A549 (cell line): ENCODE measurements at regions not wholly inside any gene's neighbourhood (a gene's known extent, or its start where the extent isn't known, plus 50 kb on each side); places are given as distances from the start of the nearest gene placed in this dataset.
"Not testable (repeated sequence)": the region's sequence is repeated elsewhere in the genome, so short reads cannot be mapped to it uniquely, and the experiment has no call there.

Source experiments
- ATAC-seq, 2 experiments: fragments of 200-7000 bp in 1 of 2; fragments of >200 bp in 1 of 2; cut with Nextera tagmentation in 1 of 2; cut with Tn5 transposase in 1 of 2; 3 replicates each; pipeline versions ENCODE4 v1.8.0 to v1.9.1; 2018 to 2020; ENCODE audit warnings: mild to moderate bottlenecking in 1 of 2, moderate library complexity in 1 of 2
- CTCF ChIA-PET: fragments of 300-600 bp; sonication (Branson Sonifier 250); formaldehyde crosslinking; extraction: SDS; loops from one replicate; lab custom pipeline; 2021; ENCODE audit warnings: antibody characterized with exemption, inconsistent platforms; lab: Yijun Ruan, JAX
- POLR2A ChIA-PET: fragments of 350-600 bp; formaldehyde crosslinking; extraction: SDS; loops from one replicate; lab custom pipeline; 2021; ENCODE audit warnings: antibody characterized with exemption, inconsistent platforms; lab: Yijun Ruan, JAX
- DNase-seq, 2 experiments: peaks; one replicate each; pipeline versions ENCODE4 v3.0.0 to v3.0.0-alpha.2; 2011 to 2016; ENCODE audit warnings: low read depth in 1 of 2, low spot score in 1 of 2
- FAIRE-seq: peaks from 2 replicates; lab custom pipeline; 2011; peaks lifted over from hg19 to GRCh38; lab: Jason Lieb, UNC
- H3K27ac ChIP-seq, 2 experiments: fragments of >200 bp; sonication (Bioruptor Twin); formaldehyde crosslinking; 3 replicates each; pipeline ENCODE4 v1.5.1; 2016 to 2017
- H3K4me1 ChIP-seq: fragments of >200 bp; sonication (Bioruptor Twin); formaldehyde crosslinking; 3 replicates; pipeline ENCODE4 v1.6.1; 2016
- H3K4me2 ChIP-seq: fragments of >200 bp; sonication (Bioruptor Twin); formaldehyde crosslinking; 3 replicates; pipeline ENCODE4 v1.6.1; 2016
- H3K4me3 ChIP-seq: fragments of >200 bp; sonication (Bioruptor Twin); formaldehyde crosslinking; 3 replicates; pipeline ENCODE4 v1.5.1; 2016
- H3K9me3 ChIP-seq: fragments of >200 bp; sonication (Bioruptor Twin); formaldehyde crosslinking; 3 replicates; pipeline ENCODE4 v1.6.1; 2016
- WGBS: methylation state at CpG from one replicate; pipeline ENCODE4 v1.1.6; 2017; ENCODE audit errors: missing lambda C conversion rate; 5-methylcytosine and 5-hydroxymethylcytosine counted together

DNA sequence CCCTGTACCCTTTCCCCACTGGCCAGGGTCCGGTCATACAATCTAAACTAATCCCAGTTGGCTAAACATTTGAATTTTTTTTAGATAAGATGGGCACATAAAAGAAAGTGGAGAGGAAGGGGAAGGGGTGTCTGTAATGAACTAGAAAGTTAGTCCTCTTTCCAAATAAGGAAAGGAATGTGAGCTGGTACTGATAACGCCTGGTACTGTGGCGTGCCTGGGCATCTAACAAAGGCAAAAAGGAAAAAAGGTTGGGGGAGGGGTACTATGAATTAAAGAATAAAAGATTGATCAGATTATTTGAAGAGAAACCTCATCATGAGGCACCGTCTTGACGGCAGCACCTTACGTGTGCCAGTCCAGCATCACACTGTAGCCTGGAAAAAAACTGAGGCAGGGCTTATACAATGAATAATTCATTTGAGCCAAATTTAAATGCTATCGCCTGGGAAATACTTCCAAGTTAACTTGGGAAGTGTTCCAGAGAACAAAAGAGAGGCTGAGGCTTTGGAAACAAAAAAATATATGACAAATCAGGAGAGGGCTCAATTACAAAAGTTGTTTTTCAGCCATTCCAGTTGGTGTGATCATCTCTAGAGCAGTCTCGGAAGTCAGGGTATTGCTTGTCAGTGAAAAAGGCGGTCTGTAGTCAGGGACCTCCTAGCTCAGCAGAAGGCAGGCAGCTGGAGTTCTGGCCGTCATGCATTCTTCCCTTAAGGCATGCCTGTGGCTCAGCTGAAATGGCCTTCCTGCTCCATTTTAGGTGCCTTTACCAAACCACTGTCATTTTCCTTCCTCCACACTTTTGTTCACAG is 103.9 kb upstream of the MTLN start:
- H3K4me2 ChIP-seq, POLR2A ChIA-PET, ATAC-seq, H3K4me1 ChIP-seq, CTCF ChIA-PET, H3K9me3 ChIP-seq, H3K27ac ChIP-seq, H3K4me3 ChIP-seq, FAIRE-seq, DNase-seq: not testable (repeated sequence)
- WGBS, result no CpG with 5 or more reads among the region's 10 CpGs

DNA sequence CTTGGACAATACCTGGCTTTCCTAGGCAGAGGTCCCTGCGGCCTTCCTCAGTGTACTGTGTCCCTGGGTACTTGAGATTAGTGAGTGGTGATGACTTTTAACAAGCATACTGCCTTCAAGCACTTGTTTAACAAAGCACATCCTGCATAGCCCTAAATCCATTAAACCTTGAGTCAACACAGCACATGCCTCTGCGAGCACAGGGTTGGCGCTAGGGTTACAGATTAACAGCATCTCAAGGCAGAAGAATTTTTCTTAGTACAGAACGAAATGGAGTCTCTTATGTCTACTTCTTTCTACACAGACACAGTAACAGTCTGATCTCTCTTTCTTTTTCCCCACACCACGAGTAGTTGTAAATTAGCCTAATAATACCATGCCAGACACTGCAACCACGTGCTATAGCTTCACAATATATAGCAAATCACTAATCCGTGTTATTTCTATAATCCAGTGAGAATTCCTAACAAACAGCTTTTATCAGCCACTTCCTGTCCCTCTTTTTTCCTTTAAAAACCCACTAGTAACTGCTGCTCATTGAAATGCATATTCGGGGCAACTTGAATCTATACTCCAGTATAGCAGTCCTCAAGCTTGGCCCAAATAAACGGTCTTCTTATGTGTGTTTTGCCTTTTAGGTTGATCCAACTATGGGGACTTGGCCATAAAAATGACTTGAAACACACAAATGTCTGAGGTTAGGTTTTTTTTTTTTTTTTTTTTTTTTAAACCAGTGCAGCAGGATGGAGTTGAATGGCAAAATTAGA is 102.9 kb upstream of the MTLN start:
- WGBS, result no CpG with 5 or more reads among the region's 9 CpGs
- FAIRE-seq, H3K4me2 ChIP-seq, H3K4me1 ChIP-seq, DNase-seq, H3K9me3 ChIP-seq, CTCF ChIA-PET, H3K4me3 ChIP-seq, H3K27ac ChIP-seq, POLR2A ChIA-PET: not testable (repeated sequence)
- peak in 1 of 2 experiments; percentile 62; a peak in 3 of 6 replicates for ATAC-seq

DNA sequence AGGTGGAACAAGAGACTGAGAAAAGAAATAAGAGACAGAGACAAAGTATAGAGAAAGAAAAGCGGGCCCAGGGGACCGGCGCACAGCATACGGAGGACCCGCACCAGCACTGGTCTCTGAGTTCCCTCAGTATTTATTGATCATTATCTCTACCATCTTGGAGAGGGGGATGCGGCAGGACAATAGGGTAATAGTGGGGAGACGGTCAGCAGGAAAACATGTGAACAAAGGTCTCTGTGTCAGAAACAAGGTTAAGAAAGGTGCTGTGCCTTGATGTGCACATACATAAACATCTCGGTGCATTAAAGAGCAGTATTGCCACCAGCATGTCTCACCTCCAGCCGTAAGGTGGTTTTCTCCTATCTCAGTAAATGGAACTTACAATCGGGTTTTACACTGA is 102.1 kb upstream of the MTLN start:
- H3K4me2 ChIP-seq, H3K9me3 ChIP-seq, H3K4me1 ChIP-seq, DNase-seq, POLR2A ChIA-PET, CTCF ChIA-PET, FAIRE-seq, ATAC-seq, H3K4me3 ChIP-seq: not testable (repeated sequence)
- WGBS, result 73% methylated on average over 3 of the region's 10 CpGs
- H3K27ac ChIP-seq, result 0 out of 6 replicates have a peak overlapping the region, but pooled peaks of 1 of the 2 experiments have one; percentile 66

- FAIRE-seq, result not testable (repeated sequence)
Observed at GRCh38 chr2:110313032-110313431, 100.7 kb upstream of the MTLN start.

GRCh38 chr2:110311713-110312444 is 99.5 kb upstream of the MTLN start:
- DNase-seq, H3K27ac ChIP-seq, POLR2A ChIA-PET, H3K4me3 ChIP-seq, H3K4me2 ChIP-seq, CTCF ChIA-PET, FAIRE-seq, H3K4me1 ChIP-seq, H3K9me3 ChIP-seq: not testable (repeated sequence)
- WGBS, result 79% methylated on average over 5 of the region's 10 CpGs
- peak in 1 of 2 experiments; percentile 39; a peak in 2 of 6 replicates for ATAC-seq

More at GRCh38 chr2:110313032-110313431, 100.7 kb upstream of the MTLN start:
- H3K9me3 ChIP-seq, H3K4me2 ChIP-seq, H3K4me3 ChIP-seq, CTCF ChIA-PET, DNase-seq, H3K4me1 ChIP-seq, H3K27ac ChIP-seq, POLR2A ChIA-PET, ATAC-seq: not testable (repeated sequence)

GRCh38 chr2:110310988-110311475 is 98.7 kb upstream of the MTLN start:
- CTCF ChIA-PET, H3K4me3 ChIP-seq, H3K27ac ChIP-seq, H3K4me2 ChIP-seq, ATAC-seq, POLR2A ChIA-PET, DNase-seq, H3K4me1 ChIP-seq, H3K9me3 ChIP-seq, FAIRE-seq: not testable (repeated sequence)

DNA sequence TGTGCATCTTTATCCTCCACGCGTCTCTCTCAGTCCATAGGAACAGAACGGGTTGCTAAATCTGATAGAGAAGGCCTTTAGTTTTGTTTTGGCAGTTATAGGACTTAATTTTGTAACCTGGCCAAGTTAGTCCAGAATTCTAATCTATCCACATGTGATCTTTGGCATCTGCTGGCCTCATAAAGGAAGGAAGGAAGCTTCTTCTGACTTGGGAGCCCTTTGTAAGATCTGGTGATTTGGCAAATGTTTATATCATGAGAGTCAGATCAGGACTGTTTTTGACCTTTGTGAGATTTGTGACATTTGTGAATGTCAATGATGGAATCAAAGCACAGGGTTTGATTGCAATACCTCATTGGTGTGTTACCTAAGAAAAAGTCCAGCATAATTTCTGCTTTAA is 96.4 kb upstream of the MTLN start:
- ATAC-seq, H3K4me3 ChIP-seq, H3K4me1 ChIP-seq, H3K4me2 ChIP-seq, FAIRE-seq, POLR2A ChIA-PET, DNase-seq, H3K9me3 ChIP-seq, CTCF ChIA-PET, H3K27ac ChIP-seq: not testable (repeated sequence)
- 93% methylated on average over 3 of the region's 3 CpGs for WGBS

DNA sequence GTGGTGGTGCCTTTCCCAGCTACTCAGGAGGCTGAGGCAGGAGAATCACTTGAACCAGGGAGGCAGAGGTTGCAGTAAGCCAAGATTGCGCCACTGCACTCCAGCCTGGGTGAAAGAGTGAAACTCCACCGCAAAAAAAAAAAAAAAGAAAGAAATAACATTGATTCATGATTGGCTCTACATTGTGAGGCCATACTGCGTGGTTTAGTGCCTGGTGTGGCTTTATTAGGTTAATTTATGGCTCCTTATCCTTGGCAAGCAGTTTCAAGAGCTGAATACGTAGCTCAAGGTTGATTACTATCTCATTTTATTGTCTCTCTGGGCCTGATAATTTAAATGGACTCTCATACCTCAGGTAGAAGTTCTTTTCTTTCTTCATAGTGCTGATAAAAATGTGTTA is 80.5 kb upstream of the MTLN start:
- ATAC-seq, H3K4me1 ChIP-seq, H3K27ac ChIP-seq, DNase-seq, H3K9me3 ChIP-seq, CTCF ChIA-PET, H3K4me2 ChIP-seq, POLR2A ChIA-PET, H3K4me3 ChIP-seq, FAIRE-seq: not testable (repeated sequence)
- WGBS, result 79% methylated on average over 3 of the region's 4 CpGs

- 80% methylated on average over 6 of the region's 6 CpGs for WGBS
Observed at GRCh38 chr2:110291909-110292579, 79.7 kb upstream of the MTLN start.

GRCh38 chr2:110287817-110288216 is 75.5 kb upstream of the MTLN start:
- H3K27ac ChIP-seq, POLR2A ChIA-PET, DNase-seq, H3K4me2 ChIP-seq, H3K4me1 ChIP-seq, FAIRE-seq, CTCF ChIA-PET, H3K9me3 ChIP-seq, H3K4me3 ChIP-seq: not testable (repeated sequence)
- ATAC-seq, result peak in 1 of 2 experiments; percentile 11; a peak in 2 of 6 replicates
- WGBS, result no CpG with 5 or more reads among the region's 8 CpGs

More at GRCh38 chr2:110291909-110292579, 79.7 kb upstream of the MTLN start:
- DNase-seq, FAIRE-seq, H3K4me3 ChIP-seq, ATAC-seq, H3K9me3 ChIP-seq, H3K4me2 ChIP-seq, CTCF ChIA-PET, H3K27ac ChIP-seq, H3K4me1 ChIP-seq, POLR2A ChIA-PET: not testable (repeated sequence)
